ENCODE measurements at regions not wholly inside any gene's neighbourhood (a gene's known extent, or its start where the extent isn't known, plus 50 kb on each side); places are given as distances from the start of the nearest gene placed in this dataset.

- TF ChIP-seq EGR1 (IDR thresholded peaks at IDR 0.05), result no peak
- TF ChIP-seq ZBTB7A (IDR thresholded peaks at IDR 0.05; ENCODE audit: low read depth), result no peak
- no peak for TF ChIP-seq MAX (IDR thresholded peaks at IDR 0.05)
- no peak for TF ChIP-seq FOXM1 (IDR thresholded peaks at IDR 0.05; ENCODE audit: borderline replicate concordance, low read depth)
Measured at GRCh38 chr2:65625982-65626381, 193.6 kb upstream of the SPRED2 start.

DNA sequence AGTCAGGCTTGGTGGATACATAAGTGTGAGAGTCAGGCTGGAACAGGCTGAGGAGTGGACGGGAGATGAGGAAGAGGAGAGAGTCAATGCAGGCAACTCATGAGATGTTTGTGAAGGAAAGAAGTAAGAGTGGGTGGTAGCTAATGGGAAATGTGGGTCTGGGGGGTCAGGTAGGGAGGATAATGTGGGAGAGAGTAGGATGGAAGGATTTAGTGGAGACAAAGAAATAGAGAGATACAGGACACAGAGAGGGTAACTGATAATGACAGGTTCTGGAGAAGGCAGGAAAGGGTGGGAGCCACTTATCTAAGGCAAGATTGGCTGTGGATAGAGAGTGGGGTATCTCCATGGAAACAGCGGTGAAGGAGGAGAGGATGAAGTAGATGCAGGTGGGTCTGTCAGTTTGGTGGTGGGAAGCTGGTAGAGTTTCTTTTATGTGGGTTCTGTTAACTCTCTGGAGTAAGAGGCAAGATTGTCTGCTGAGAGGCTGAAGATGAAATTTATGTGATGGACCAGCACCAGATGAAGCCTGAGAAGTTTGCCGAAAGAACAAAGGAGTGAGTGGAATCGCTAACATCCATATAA is 190.6 kb upstream of the SPRED2 start:
- no peak for TF ChIP-seq ZBTB7A (IDR thresholded peaks at IDR 0.05; ENCODE audit: low read depth)
- TF ChIP-seq TEAD4 (IDR thresholded peaks at IDR 0.05), result no peak
- no peak for TF ChIP-seq TCF12 (IDR thresholded peaks at IDR 0.05; ENCODE audit: low read depth)

GRCh38 chr2:65622499-65622898 is 190.1 kb upstream of the SPRED2 start:
- no peak for TF ChIP-seq CREB1 (IDR thresholded peaks at IDR 0.05; ENCODE audit: low read depth)
- TF ChIP-seq EGR1 (IDR thresholded peaks at IDR 0.05), result no peak
- TF ChIP-seq MAX (IDR thresholded peaks at IDR 0.05), result no peak
- no peak for TF ChIP-seq USF1 (IDR thresholded peaks at IDR 0.05)
- TF ChIP-seq TAF1 (IDR thresholded peaks at IDR 0.05; ENCODE audit: low read depth), result no peak
- TF ChIP-seq RAD21 (IDR thresholded peaks at IDR 0.05; ENCODE audit: low read depth), result no peak
- TF ChIP-seq TCF12 (IDR thresholded peaks at IDR 0.05; ENCODE audit: low read depth), result no peak
- no peak for TF ChIP-seq CEBPB (IDR thresholded peaks at IDR 0.05)
- no peak for TF ChIP-seq TEAD4 (IDR thresholded peaks at IDR 0.05)
- no peak for TF ChIP-seq REST (IDR thresholded peaks at IDR 0.05; ENCODE audit: low read depth)
- no peak for TF ChIP-seq ZBTB7A (IDR thresholded peaks at IDR 0.05; ENCODE audit: low read depth)
- TF ChIP-seq YY1 (IDR thresholded peaks at IDR 0.05; ENCODE audit: low read depth), result no peak

DNA sequence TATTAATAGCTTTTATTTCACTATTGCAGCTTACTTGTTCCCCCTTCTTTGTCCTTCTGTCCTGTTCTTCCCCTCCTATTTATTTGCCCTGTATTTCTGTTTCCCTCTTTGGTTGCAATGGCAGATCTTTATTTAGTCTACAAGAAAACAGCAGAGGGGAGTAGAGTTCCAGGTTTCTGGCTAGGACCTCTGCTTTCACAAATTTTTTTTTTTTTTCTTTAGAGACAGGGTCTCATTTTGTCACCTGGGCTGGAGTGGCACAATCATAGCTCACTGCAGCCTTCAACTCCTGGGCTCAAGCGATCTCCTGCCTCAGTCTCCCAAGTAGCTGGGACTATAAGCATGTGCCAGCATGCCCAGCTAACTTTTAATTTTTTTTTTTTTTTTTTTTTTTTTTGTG is 188.1 kb upstream of the SPRED2 start:
- TF ChIP-seq EP300 (IDR thresholded peaks at IDR 0.05; ENCODE audit: borderline replicate concordance) (no peak), RAD21 (IDR thresholded peaks at IDR 0.05; ENCODE audit: low read depth) (peak; percentile 47), FOXM1 (IDR thresholded peaks at IDR 0.05; ENCODE audit: borderline replicate concordance, low read depth) (no peak)

DNA sequence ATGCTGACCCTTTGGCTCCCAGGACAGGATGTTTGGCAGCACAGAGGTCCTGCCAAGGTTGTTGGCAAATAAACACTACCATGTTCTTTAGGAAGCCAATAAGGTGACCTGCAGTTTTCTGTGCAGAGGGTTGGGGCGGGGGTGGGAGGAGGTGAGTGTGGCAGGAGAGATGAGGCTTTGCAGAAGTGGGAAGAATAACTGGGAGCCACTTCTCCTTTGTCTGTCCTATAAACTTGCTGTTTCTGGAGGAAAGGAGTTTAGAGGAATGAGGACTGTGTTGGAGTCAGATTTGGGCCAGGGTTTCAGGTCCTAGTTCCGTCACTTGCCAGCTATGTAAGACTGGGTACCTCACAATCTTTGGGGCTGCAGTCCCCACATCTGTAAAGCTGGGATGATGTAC is 187.6 kb upstream of the SPRED2 start:
- TF ChIP-seq REST (IDR thresholded peaks at IDR 0.05; ENCODE audit: low read depth) (no peak), TAF1 (IDR thresholded peaks at IDR 0.05; ENCODE audit: low read depth) (no peak), MAX (IDR thresholded peaks at IDR 0.05) (no peak)

GRCh38 chr2:65615602-65616001 is 183.2 kb upstream of the SPRED2 start:
- TF ChIP-seq EP300 (IDR thresholded peaks at IDR 0.05; ENCODE audit: borderline replicate concordance), result no peak
- no peak for TF ChIP-seq CREB1 (IDR thresholded peaks at IDR 0.05; ENCODE audit: low read depth)
- TF ChIP-seq FOXM1 (IDR thresholded peaks at IDR 0.05; ENCODE audit: borderline replicate concordance, low read depth), result no peak

- no peak for TF ChIP-seq REST (IDR thresholded peaks at IDR 0.05; ENCODE audit: low read depth)
- TF ChIP-seq MAX (IDR thresholded peaks at IDR 0.05), result no peak
- TF ChIP-seq NFIC (IDR thresholded peaks at IDR 0.05), result no peak
- TF ChIP-seq EP300 (IDR thresholded peaks at IDR 0.05; ENCODE audit: borderline replicate concordance), result no peak
- TF ChIP-seq RAD21 (IDR thresholded peaks at IDR 0.05; ENCODE audit: low read depth), result no peak
- TF ChIP-seq TCF12 (IDR thresholded peaks at IDR 0.05; ENCODE audit: low read depth), result no peak
- no peak for TF ChIP-seq CEBPB (IDR thresholded peaks at IDR 0.05)
- TF ChIP-seq ZBTB7A (IDR thresholded peaks at IDR 0.05; ENCODE audit: low read depth), result no peak
- no peak for TF ChIP-seq YY1 (IDR thresholded peaks at IDR 0.05; ENCODE audit: low read depth)
- TF ChIP-seq CREB1 (IDR thresholded peaks at IDR 0.05; ENCODE audit: low read depth), result no peak
- no peak for TF ChIP-seq TEAD4 (IDR thresholded peaks at IDR 0.05)
- no peak for TF ChIP-seq FOXM1 (IDR thresholded peaks at IDR 0.05; ENCODE audit: borderline replicate concordance, low read depth)
- TF ChIP-seq TAF1 (IDR thresholded peaks at IDR 0.05; ENCODE audit: low read depth), result no peak
- TF ChIP-seq USF1 (IDR thresholded peaks at IDR 0.05), result no peak
- TF ChIP-seq EGR1 (IDR thresholded peaks at IDR 0.05), result no peak
Measured at GRCh38 chr2:65613968-65614555, 181.7 kb upstream of the SPRED2 start.
